Fibroblast of peridontal ligament (primary cell): ENCODE measurements at regions not wholly inside any gene's neighbourhood (a gene's known extent, or its start where the extent isn't known, plus 50 kb on each side); places are given as distances from the start of the nearest gene placed in this dataset.

Experiments used
- DNase-seq: peaks from one replicate; pipeline ENCODE4 v3.0.0-alpha.2; 2010; ENCODE audit errors: extremely low read depth

DNA sequence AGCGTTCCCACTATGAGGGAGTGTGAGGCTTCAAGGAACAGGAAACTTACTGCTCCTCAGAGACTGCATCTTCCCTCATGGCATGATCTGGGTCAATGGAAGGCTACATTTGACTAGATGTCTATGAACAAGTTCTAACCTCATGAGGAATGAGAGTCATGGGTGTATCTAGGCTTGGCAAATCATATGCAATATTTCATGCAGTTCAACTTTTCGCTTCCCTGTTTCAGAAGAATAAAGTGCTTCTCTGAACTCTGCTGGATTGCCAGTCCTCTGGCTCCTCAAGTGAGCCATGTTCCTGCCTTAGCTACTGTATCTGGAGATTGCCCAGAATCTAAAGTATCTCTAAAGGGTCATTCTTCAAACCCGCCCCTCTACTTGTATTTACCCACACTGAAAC is 54.3 kb upstream of the SEMA3A start:
- no peak for DNase-seq

DNA sequence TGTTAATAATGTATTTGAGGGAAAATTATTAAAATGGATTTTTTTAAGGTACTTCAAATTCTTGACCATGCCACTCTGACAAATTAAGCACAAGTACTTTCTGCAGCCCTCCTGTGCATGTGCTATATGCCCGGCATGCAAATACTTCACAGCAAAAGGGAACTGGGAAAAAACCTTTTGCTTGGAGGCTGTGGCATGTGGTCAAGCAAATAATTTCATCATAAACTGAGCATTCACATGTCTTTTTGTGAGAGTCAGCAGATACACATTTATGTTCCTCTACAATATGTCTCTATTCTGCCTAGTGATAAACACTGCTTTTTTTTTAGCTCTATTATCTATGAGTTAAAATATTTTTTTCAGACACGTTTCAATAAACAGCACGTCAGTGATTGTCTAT is 53.7 kb upstream of the SEMA3A start:
- peak; percentile 57 for DNase-seq

DNA sequence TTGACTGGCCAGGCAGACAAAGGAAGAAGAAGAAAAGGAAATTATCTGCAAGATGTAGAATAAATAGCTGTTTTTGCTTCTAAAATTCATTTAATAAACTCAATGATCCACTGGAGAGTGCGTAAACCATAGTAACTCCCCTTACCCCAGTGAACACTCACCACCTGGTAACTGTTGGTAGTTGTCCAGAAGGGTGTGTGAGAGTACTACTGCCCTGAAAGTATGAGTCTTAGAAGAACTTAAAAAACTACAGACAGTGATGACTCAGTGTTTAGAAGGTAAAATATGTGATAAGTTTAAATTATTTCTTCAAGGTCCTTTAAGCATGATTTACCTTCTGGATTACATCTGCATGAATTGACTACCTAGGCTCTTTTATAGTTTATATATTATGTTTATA is 53.0 kb upstream of the SEMA3A start:
- DNase-seq, result no peak

DNA sequence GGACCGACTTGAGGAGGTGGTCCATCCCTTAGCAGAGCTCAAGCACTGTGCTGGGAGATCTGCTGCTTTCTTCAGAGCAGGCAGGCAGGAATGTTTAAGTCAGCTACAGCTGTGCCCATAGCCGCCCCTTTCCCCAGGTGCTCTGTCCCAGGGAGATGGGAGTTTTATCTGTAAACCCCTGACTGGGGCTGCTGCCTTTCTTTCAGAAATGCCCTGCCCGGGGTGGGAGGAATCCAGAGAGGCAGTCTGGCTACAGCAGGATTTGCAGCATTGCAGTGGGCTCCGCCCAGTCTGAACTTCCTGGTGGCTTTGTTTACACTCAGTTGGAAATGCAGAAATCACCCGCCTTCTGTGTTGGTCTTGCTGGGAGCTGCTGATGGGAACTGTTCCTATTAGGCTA is 51.2 kb upstream of the SEMA3A start:
- DNase-seq, result no peak
